ENCODE measurements at regions not wholly inside any gene's neighbourhood (a gene's known extent, or its start where the extent isn't known, plus 50 kb on each side); places are given as distances from the start of the nearest gene placed in this dataset.

- CTCF ChIA-PET: no interaction called here
These were observed 98.3 kb upstream of the CXXC4 start for GRCh38 chr4:104593019-104593418.

GRCh38 chr4:104596189-104596588 is 101.5 kb upstream of the CXXC4 start:
- CTCF ChIA-PET: no interaction called here
- Histone ChIP-seq H3K4me2 (no peak overlapping the region), H3K27ac (no peak overlapping the region), H3K9me3 (no peaks in the 10 kb centered on the region), H3K4me3 (no peak overlapping the region), H3K4me1 (no peaks in the 10 kb centered on the region)
- TF ChIP-seq TFCP2L1 (CRISPR knock-in tag; IDR thresholded peaks at IDR 0.05) (no peak), CBX8 (IDR thresholded peaks at IDR 0.05) (no peak)
- 29% methylated on average over 5 of the region's 5 CpGs for WGBS (ENCODE audit: missing lambda C conversion rate)
- FAIRE-seq (no peak), DNase-seq (ENCODE audit: low read depth in 1 of 2, low spot score in 1 of 2) (no peak), ATAC-seq (no peak)
- POLR2A ChIA-PET: no interaction called here

More at GRCh38 chr4:104593019-104593418, 98.3 kb upstream of the CXXC4 start:
- Histone ChIP-seq H3K27ac (no peak overlapping the region), H3K4me3 (no peak overlapping the region), H3K4me1 (no peaks in the 10 kb centered on the region), H3K4me2 (no peak overlapping the region), H3K9me3 (no peaks in the 10 kb centered on the region)
- TF ChIP-seq POLR2AphosphoS2 (conservative IDR thresholded peaks at IDR 0.05; ENCODE audit: low read length) (no peak), EHF (CRISPR knock-in tag; IDR thresholded peaks at IDR 0.05) (no peak), HDAC2 (IDR thresholded peaks at IDR 0.05) (no peak), EHMT2 (IDR thresholded peaks at IDR 0.05; ENCODE audit: low read depth) (no peak), JUN (IDR thresholded peaks at IDR 0.05) (no peak), ZFP36 (IDR thresholded peaks at IDR 0.05; ENCODE audit: borderline replicate concordance, partially characterized antibody) (no peak), NFE2L2 (conservative IDR thresholded peaks at IDR 0.05; ENCODE audit: low read length) (no peak), EP300 (IDR thresholded peaks at IDR 0.05) (no peak)
- ATAC-seq (no peak), DNase-seq (ENCODE audit: low read depth in 1 of 2, low spot score in 1 of 2) (no peak), FAIRE-seq (no peak)
- POLR2A ChIA-PET: no interaction called here
- WGBS (ENCODE audit: missing lambda C conversion rate): 67% methylated on average over 7 of the region's 7 CpGs

- H3K9me3 ChIP-seq: no peaks in the 10 kb centered on the region
- H3K27ac ChIP-seq: no peak overlapping the region
- POLR2A ChIA-PET: no interaction called here
- no peak for FAIRE-seq
- WGBS (ENCODE audit: missing lambda C conversion rate): 43% methylated on average over 1 of the region's 1 CpG
- no peaks in the 10 kb centered on the region for H3K4me1 ChIP-seq
- TF ChIP-seq HDAC2 (IDR thresholded peaks at IDR 0.05): no peak
- TF ChIP-seq RAD21 (conservative IDR thresholded peaks at IDR 0.05 in 1 of 2, IDR thresholded peaks at IDR 0.05 in 1 of 2): no peak
- TF ChIP-seq REST (IDR thresholded peaks at IDR 0.05): no peak
- TF ChIP-seq SREBF2 (IDR thresholded peaks at IDR 0.05): no peak
- TF ChIP-seq EHF (CRISPR knock-in tag; IDR thresholded peaks at IDR 0.05): no peak
- no peak for TF ChIP-seq FOXS1 (CRISPR knock-in tag; IDR thresholded peaks at IDR 0.05)
- no peak for TF ChIP-seq ATOH8 (CRISPR knock-in tag; IDR thresholded peaks at IDR 0.05; ENCODE audit: low read depth)
- no peak for TF ChIP-seq ZC3H11A (IDR thresholded peaks at IDR 0.05)
- TF ChIP-seq JUNB (IDR thresholded peaks at IDR 0.05): no peak
- no peak for TF ChIP-seq NFE2L2 (conservative IDR thresholded peaks at IDR 0.05; ENCODE audit: low read length)
- no peak for TF ChIP-seq HMGXB4 (CRISPR knock-in tag; IDR thresholded peaks at IDR 0.05; ENCODE audit: borderline replicate concordance)
- TF ChIP-seq JUN (IDR thresholded peaks at IDR 0.05): no peak
- H3K4me3 ChIP-seq: no peak overlapping the region
- no peak for ATAC-seq
- CTCF ChIA-PET: no interaction called here
- DNase-seq (ENCODE audit: low read depth in 1 of 2, low spot score in 1 of 2): no peak
- H3K4me2 ChIP-seq: no peak overlapping the region
These were observed 120.8 kb upstream of the CXXC4 start for GRCh38 chr4:104615496-104615895.

Data from A549 (cell line).